Mesendoderm (in vitro differentiated cells): ENCODE measurements at regions not wholly inside any gene's neighbourhood (a gene's known extent, or its start where the extent isn't known, plus 50 kb on each side); places are given as distances from the start of the nearest gene placed in this dataset.

Experiments used
- DNase-seq: peaks from one replicate; pipeline ENCODE4 v3.0.0; 2013
- H2AK5ac ChIP-seq: 2 replicates; pipeline ENCODE4 v1.6.1; 2013; ENCODE audit warnings: low read length, inconsistent platforms
- H2BK120ac ChIP-seq: 2 replicates; pipeline ENCODE4 v1.6.1; 2013; ENCODE audit warnings: low read depth, mild to moderate bottlenecking, low read length, moderate library complexity, mixed read lengths
- H2BK15ac ChIP-seq: replicated peaks from 2 replicates; pipeline ENCODE4 v1.6.1; 2013; ENCODE audit warnings: low read depth, mild to moderate bottlenecking, moderate library complexity
- H2BK5ac ChIP-seq: 2 replicates; pipeline ENCODE4 v1.6.1; 2013; ENCODE audit warnings: low read length, inconsistent platforms
- H3K18ac ChIP-seq: 2 replicates; pipeline ENCODE4 v1.6.1; 2013; ENCODE audit warnings: mild to moderate bottlenecking, low read length, mixed read lengths
- H3K23ac ChIP-seq: one replicate; pipeline ENCODE4 v1.6.1; 2013; ENCODE audit warnings: low read length
- H3K27ac ChIP-seq: 2 replicates; pipeline ENCODE4 v1.5.1; 2013; ENCODE audit warnings: low read depth, mild to moderate bottlenecking, inconsistent platforms, low read length, moderate library complexity
- H3K27me3 ChIP-seq: 2 replicates; pipeline ENCODE4 v1.6.1; 2013; ENCODE audit warnings: low read length, control low read depth, mild to moderate bottlenecking, inconsistent platforms; ENCODE audit not compliant: insufficient read depth, poor library complexity
- H3K36me3 ChIP-seq: 2 replicates; pipeline ENCODE4 v1.6.1; 2013; ENCODE audit warnings: low read length, inconsistent platforms; ENCODE audit not compliant: control insufficient read depth, insufficient read depth
- H3K4ac ChIP-seq: one replicate; pipeline ENCODE4 v1.6.1; 2013; ENCODE audit warnings: low read depth, mild to moderate bottlenecking, low read length, moderate library complexity
- H3K4me1 ChIP-seq: 2 replicates; pipeline ENCODE4 v1.6.1; 2013; ENCODE audit warnings: low read depth, low read length, inconsistent platforms; ENCODE audit not compliant: control insufficient read depth
- H3K4me2 ChIP-seq: 2 replicates; pipeline ENCODE4 v1.6.1; 2013; ENCODE audit warnings: low read length
- H3K4me3 ChIP-seq: 2 replicates; pipeline ENCODE4 v1.5.1; 2013; ENCODE audit warnings: mild to moderate bottlenecking, low read length
- H3K56ac ChIP-seq: one replicate; pipeline ENCODE4 v1.6.1; 2013; ENCODE audit warnings: low read length
- H3K79me1 ChIP-seq: 2 replicates; pipeline ENCODE4 v1.6.1; 2013; ENCODE audit warnings: low read length, inconsistent platforms
- H3K79me2 ChIP-seq: 2 replicates; pipeline ENCODE4 v1.6.1; 2013; ENCODE audit warnings: mild to moderate bottlenecking, low read length; ENCODE audit not compliant: control insufficient read depth, insufficient read depth
- H3K9ac ChIP-seq: 2 replicates; pipeline ENCODE4 v1.6.1; 2013; ENCODE audit warnings: low read length, inconsistent platforms
- H4K5ac ChIP-seq: one replicate; pipeline ENCODE4 v1.6.1; 2013; ENCODE audit warnings: low read length
- H4K8ac ChIP-seq: one replicate; pipeline ENCODE4 v1.6.1; 2013; ENCODE audit warnings: low read depth, mild to moderate bottlenecking, control low read depth, low read length, moderate library complexity
- WGBS: extraction: QIAGEN DNeasy Blood & Tissue Kit; methylation state at CpG from one replicate; pipeline ENCODE4 v1.1.7; 2013; ENCODE audit warnings: low lambda C conversion rate, missing lambda C conversion rate; ENCODE audit not compliant: insufficient coverage; ENCODE audit errors: extremely low coverage; 5-methylcytosine and 5-hydroxymethylcytosine counted together

DNA sequence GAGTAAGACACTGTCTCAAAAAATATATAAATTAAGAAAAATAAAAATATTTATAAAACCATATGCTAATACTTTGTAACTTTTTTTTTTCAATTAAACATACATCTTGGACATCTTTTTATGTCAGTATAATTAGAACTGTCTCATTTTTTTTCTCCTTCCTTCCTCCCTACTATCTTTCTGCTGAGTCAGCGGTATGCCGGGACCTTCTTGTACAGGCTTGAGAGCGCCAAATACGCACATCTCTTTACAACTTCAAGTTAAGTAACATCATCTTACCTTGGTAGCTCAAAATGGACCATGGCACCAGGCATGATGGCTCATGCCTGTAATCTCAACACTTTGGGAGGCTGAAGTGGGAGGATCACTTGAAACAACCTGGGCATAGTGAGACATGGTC lies 153.4 kb downstream of the FAM161A start:
- Histone ChIP-seq H3K4me2 (no peak overlapping the region), H2BK5ac (no peak overlapping the region), H3K27ac (no peak overlapping the region), H2BK15ac (no peak overlapping the region), H3K18ac (no peak overlapping the region), H3K23ac (no peak overlapping the region), H3K79me2 (no peaks in the 10 kb centered on the region), H3K27me3 (no peaks in the 10 kb centered on the region), H3K4ac (no peak overlapping the region), H3K79me1 (no peaks in the 10 kb centered on the region), H3K4me1 (no peaks in the 10 kb centered on the region), H3K9ac (no peak overlapping the region), H4K8ac (no peak overlapping the region), H2BK120ac (no peak overlapping the region), H3K36me3 (no peaks in the 10 kb centered on the region), H3K4me3 (no peak overlapping the region), H4K5ac (no peak overlapping the region), H3K56ac (no peak overlapping the region), H2AK5ac (no peak overlapping the region)
- no CpG with 5 or more reads among the region's 4 CpGs for whole genome bisulfite sequencing
- DNase-seq = no peak

DNA sequence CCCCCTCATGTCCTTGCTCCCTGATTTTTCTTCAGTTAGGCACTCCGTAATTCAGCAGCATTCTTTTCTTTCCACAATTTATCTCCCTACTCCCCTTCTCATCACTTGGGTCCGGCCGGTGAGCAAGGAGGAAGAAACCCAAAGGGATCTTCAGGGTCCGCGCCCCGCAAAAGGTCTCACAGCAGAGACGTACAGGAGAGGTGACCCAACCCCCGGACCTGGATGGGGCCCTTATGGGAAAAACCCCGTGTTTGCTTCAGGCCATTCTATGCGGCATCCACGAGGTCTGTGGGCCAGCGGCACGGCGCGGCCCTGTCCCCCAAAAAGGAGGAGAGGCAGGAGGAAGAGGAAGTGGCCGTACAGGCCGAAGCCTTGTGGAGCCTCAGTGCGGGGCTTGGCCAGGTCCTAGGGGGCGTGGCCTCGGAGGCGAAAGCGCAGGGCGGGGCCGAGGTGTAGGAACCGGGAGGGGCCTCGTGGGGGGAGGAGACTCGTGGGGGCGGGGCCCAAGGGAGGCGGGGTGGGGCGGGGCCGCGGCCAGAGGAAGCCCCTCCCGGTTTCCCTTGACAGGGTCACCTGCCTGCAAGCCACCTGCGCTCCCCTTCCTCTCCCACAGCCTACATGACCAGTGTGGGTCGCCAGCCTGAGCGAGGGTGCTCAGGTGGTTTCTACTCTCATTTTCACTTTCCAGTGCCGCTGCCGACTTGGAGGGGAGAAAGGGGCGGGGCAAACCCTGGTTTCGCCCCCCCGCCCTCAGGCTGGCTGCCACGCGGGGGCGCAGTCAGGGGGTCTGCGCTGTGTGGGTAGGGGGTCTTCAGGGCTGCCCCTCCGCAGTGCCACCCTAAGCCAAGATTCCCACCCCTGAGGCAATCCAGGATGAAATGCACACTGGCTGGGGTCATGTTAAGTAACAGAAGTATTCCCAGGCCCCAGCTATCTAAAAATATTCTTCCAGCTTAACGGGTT lies 156.4 kb upstream of the XPO1 start:
- Histone ChIP-seq H3K27ac (no peak overlapping the region), H2BK15ac (no peak overlapping the region), H3K27me3 (no peaks in the 10 kb centered on the region), H3K18ac (peak overlapping the region; percentile 1), H2BK120ac (no peak overlapping the region), H4K5ac (peak overlapping the region; percentile 77), H3K4me1 (peaks cover 2% of the 10 kb centered on the region), H3K56ac (peak overlapping the region; percentile 95), H4K8ac (no peak overlapping the region), H3K36me3 (no peaks in the 10 kb centered on the region), H2AK5ac (no peak overlapping the region), H3K79me1 (no peaks in the 10 kb centered on the region), H3K4me3 (peak overlapping the region; percentile 72), H3K9ac (peak overlapping the region; percentile 83), H3K4ac (peak overlapping the region; percentile 22), H3K23ac (no peak overlapping the region), H3K79me2 (no peaks in the 10 kb centered on the region), H2BK5ac (no peak overlapping the region), H3K4me2 (peak overlapping the region; percentile 95)
- peak; percentile 92 for DNase-seq
- WGBS = no CpG with 5 or more reads among the region's 47 CpGs

DNA sequence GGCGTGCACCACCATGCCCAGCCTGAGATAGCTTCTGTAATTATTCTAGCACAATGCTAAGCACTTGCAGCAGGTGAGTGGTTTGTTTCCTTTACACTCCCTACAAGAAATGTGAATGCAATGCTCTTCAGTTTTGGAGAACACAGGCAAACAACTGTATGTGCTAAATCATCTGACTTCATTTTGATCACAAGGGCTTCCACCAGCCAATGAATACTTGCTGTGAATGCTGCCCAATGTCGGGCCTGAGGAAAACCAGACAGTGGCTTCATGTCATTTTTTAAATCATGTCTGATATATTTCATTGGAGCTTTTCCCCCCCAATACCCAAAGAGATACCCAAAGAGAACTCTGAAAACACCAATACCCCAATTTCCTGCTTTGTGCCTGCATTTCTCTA lies 155.6 kb upstream of the XPO1 start:
- no peak overlapping the region for H3K27ac ChIP-seq
- no peak overlapping the region for H3K4me2 ChIP-seq
- no peak overlapping the region for H3K4ac ChIP-seq
- no peak overlapping the region for H4K8ac ChIP-seq
- no peak overlapping the region for H2BK15ac ChIP-seq
- no peak overlapping the region for H4K5ac ChIP-seq
- H3K4me1 ChIP-seq = peaks cover 2% of the 10 kb centered on the region
- H3K36me3 ChIP-seq = no peaks in the 10 kb centered on the region
- H3K27me3 ChIP-seq = no peaks in the 10 kb centered on the region
- H2BK5ac ChIP-seq = no peak overlapping the region
- no peak for DNase-seq
- H2AK5ac ChIP-seq = no peak overlapping the region
- H3K23ac ChIP-seq = no peak overlapping the region
- H2BK120ac ChIP-seq = no peak overlapping the region
- no CpG with 5 or more reads among the region's 2 CpGs for WGBS
- no peak overlapping the region for H3K18ac ChIP-seq
- no peaks in the 10 kb centered on the region for H3K79me1 ChIP-seq
- H3K79me2 ChIP-seq = no peaks in the 10 kb centered on the region
- no peak overlapping the region for H3K56ac ChIP-seq
- H3K4me3 ChIP-seq = no peak overlapping the region
- no peak overlapping the region for H3K9ac ChIP-seq

DNA sequence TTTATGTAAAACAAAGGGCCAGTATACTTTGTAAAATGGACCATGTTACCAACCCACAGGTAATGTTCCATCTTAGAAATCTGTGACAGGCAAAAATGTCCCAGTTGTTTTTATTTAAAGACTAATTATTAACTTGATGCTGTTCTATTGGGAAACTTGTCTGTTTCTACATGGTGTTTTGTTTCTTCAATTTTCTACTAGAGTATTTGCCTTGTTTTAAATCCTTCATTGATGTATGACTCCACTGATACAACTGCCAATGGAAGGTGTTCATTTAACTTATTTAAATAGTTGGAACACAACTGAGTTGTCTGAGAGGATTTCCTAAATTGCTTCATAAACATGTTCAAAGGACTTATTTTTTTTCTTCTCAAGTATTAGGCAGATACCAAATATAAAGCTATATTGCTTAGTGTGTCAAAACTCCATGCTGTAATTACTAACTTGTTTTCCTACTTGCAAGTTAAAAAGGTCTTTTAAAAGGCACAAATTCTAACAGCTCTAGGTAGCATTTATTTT lies 152.0 kb upstream of the XPO1 start:
- Histone ChIP-seq H4K5ac (no peak overlapping the region), H3K36me3 (no peaks in the 10 kb centered on the region), H3K18ac (no peak overlapping the region), H4K8ac (no peak overlapping the region), H2BK5ac (no peak overlapping the region), H3K4me3 (no peak overlapping the region), H2BK120ac (no peak overlapping the region), H3K9ac (no peak overlapping the region), H3K27me3 (no peaks in the 10 kb centered on the region), H3K27ac (no peak overlapping the region), H3K4ac (no peak overlapping the region), H3K4me2 (no peak overlapping the region), H3K79me1 (no peaks in the 10 kb centered on the region), H3K4me1 (peaks cover 2% of the 10 kb centered on the region), H3K23ac (no peak overlapping the region), H3K56ac (no peak overlapping the region), H2BK15ac (no peak overlapping the region), H3K79me2 (no peaks in the 10 kb centered on the region), H2AK5ac (no peak overlapping the region)
- DNase-seq = no peak

DNA sequence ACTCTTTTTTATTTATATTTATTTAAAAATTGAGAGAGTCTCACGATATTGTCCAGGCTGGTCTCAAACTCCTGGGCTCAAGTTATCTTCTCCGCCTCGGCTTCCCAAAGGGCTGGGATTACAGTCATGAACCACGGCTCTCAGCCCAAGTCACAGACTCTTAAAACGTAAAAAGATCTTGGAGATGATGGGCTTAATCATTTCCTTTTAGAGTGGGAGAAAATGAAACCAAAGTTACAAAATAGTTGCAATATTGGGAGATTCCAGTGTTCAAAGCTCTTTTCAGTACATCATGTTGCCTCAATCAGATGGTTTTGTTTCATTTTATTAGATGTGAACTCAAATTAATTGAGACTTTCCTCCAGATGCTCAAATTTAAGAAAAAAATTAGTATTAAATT lies 151.4 kb upstream of the XPO1 start:
- H3K4me2 ChIP-seq = no peak overlapping the region
- H3K79me1 ChIP-seq = no peaks in the 10 kb centered on the region
- H3K4me3 ChIP-seq = no peak overlapping the region
- no CpG with 5 or more reads among the region's 5 CpGs for WGBS
- peaks cover 2% of the 10 kb centered on the region for H3K4me1 ChIP-seq
- H2BK5ac ChIP-seq = no peak overlapping the region
- H4K8ac ChIP-seq = no peak overlapping the region
- DNase-seq = no peak
- H3K18ac ChIP-seq = no peak overlapping the region
- H3K56ac ChIP-seq = no peak overlapping the region
- H3K4ac ChIP-seq = no peak overlapping the region
- no peaks in the 10 kb centered on the region for H3K27me3 ChIP-seq
- no peak overlapping the region for H3K23ac ChIP-seq
- no peak overlapping the region for H2AK5ac ChIP-seq
- H3K9ac ChIP-seq = no peak overlapping the region
- no peak overlapping the region for H2BK15ac ChIP-seq
- H4K5ac ChIP-seq = no peak overlapping the region
- H2BK120ac ChIP-seq = no peak overlapping the region
- no peaks in the 10 kb centered on the region for H3K79me2 ChIP-seq
- no peaks in the 10 kb centered on the region for H3K36me3 ChIP-seq
- H3K27ac ChIP-seq = no peak overlapping the region
